GM19468 (cell line): ENCODE measurements at regions not wholly inside any gene's neighbourhood (a gene's known extent, or its start where the extent isn't known, plus 50 kb on each side); places are given as distances from the start of the nearest gene placed in this dataset.

Source experiments
- ATAC-seq: cut with Tn5 transposase; IDR thresholded peaks from one replicate; pipeline ENCODE4 v1.9.1; 2021; ENCODE audit warnings: mild to moderate bottlenecking, moderate library complexity, moderate number of reproducible peaks; ENCODE audit not compliant: unreplicated experiment; ENCODE audit errors: extremely low read depth

DNA sequence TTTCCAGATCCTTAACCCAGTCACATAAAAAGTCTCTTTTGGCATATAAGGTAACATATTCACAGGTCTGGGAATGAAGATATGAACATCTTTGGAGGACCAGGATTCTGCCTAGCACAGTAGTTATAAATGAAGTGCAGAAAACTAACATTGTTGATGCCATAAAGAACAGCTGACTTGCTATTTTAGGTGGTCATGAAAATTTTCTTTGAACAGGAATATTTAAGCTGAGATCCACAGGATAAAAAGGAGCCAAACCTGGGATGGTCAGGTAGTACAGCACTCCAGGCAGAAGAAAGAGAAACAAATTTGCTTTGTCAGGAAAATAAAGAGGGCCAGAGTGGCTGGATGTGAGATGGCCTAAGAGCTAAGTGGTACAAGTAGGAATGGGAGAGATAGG is 80.0 kb downstream of the CENPW start:
- ATAC-seq, result no peak

DNA sequence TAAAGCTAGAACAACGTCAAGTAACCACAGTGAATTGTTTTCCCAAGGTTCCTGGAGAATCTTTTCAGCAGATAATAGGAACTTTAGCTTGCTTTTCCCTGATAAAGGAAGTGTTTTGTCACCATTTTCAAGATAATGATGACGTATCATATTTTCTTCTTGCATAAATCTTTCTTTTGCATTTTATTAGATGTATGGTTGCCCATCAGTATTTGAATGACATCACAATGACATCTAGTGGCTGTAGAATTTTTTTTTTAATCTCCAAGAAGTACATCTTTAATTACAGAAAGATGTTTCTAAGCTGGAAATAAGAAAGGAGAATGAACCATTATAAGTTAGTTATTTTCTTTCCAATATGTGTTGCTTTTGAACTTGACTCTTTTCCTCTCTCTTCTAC is 83.0 kb downstream of the CENPW start:
- no peak for ATAC-seq

DNA sequence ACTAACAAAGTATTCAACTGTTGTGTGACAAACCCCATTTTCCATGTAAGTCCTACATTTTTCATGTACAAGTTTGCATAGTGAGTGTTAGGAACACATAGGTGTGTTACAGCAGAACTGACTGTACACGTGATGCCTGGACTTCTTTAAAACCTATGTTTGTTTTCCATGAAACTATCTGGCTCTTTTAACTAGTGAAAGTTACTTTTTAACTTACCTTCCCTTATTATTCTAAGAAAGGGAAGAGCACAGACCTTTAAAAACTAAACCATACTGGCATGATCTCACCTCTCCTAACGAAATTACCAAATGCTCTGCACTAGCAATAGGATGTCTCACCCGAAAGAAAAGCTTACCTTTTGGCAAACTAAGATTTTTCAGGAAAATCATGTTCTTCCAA is 87.8 kb downstream of the CENPW start:
- ATAC-seq, result no peak

DNA sequence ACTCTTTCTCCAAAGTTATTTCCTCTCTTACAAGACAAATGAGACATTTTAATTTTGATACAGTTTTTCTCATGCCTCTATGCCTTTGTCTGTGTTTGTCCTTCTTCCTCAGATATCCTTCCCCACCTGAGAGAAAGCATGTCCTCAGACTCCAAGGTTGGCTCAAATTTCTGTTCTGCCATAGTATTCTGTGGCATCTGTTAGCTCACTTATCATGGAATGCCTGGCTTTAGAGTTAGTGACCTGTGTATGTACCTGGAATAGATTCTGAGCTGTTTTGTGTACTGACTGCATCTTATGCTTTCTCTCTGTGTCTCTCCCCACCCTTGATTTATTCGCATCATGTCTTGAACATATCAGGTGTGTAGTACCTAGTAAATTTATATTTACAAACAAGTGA is 90.0 kb downstream of the CENPW start:
- ATAC-seq, result no peak

DNA sequence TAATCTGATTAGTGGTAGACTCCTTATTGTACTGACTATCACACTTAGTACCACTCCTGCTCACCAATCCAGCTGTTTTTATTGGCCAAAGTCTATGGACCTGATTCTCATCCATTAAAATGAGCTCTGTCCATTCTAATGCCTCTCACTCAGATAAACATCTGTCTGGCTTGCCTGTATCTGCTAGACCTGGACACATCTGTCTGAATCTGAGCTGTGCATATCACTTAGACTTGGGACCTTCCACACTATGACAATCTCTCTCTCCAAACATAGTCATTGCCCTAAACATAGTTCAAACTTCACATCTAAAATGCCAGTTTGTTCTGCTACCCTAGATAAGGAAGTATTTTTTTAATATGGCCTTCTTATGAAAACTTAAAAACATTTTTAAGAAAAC is 92.6 kb downstream of the CENPW start:
- no peak for ATAC-seq

DNA sequence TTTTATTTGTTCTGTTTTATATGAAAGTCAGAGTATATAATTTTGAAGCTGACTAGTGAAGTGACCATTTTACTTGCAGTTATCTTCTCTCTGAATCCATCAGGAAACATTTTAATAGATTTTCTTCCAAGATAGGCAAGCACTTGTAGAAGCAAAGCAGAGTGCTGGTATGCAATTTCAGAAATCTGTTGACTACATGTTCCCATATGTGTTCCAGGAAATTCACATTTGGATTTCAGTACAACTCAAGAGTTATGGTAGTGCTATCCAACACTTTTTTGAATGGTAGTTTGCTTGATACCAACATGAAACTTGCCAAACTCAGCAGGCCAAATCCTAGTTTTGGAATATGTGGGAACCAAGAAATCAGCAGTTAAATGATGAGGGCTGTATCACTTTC is 94.0 kb downstream of the CENPW start:
- no peak for ATAC-seq

DNA sequence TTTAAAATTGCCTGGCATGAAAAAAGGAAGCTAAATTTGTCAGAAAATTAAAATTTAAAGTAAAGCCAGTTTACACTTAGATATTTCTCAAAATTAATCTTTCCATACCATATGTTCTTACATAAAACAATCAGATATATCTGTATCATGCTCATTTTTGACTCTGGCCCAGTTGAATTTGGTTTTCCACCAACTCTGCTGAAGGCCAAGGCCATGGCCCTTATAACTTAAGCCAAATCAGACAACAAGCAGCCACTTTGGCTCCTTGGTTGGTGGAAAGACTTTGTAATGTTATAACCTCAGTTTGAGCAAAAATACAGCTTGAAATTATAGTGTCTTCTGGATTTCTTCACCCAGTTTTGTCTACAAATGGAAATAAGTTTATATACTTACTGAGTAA is 97.3 kb downstream of the CENPW start:
- ATAC-seq, result no peak

DNA sequence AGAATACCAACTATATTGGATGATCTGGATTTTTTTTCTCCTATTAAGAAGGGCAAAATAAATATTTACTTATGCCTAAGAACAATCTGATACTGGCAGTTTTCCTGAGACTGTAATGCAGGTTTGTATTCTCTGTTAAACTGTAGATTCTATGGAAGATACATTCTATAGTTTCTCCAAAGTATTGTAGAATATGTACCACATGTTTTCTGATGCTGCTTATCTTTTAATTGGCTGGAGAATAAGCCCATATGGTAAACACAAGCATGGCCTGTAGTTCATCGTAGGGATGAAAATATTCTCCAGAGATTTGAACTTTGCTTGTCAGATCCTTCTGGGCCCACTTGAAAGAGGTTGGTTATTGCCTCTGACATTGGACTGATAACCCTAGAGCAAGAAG is 99.1 kb downstream of the CENPW start:
- no peak for ATAC-seq

DNA sequence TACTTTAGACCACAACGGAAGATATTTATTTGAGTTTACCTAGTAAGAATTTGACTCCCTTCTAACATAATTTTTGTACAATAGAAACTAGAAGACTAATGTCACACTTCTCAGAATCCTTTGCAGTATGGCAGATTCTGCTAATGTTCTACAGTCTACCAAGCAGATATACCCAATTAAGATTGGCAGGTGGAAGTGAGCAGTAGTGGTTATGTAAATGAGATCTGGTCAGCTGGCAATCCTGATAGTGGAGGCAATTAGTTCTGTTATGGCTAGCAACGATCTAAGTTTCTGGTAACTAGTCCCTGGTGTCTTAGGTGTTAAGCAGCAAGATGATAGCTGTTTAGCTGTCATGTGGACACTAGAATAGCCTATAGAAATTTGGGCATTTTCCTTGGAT is 101.0 kb downstream of the CENPW start:
- no peak for ATAC-seq

DNA sequence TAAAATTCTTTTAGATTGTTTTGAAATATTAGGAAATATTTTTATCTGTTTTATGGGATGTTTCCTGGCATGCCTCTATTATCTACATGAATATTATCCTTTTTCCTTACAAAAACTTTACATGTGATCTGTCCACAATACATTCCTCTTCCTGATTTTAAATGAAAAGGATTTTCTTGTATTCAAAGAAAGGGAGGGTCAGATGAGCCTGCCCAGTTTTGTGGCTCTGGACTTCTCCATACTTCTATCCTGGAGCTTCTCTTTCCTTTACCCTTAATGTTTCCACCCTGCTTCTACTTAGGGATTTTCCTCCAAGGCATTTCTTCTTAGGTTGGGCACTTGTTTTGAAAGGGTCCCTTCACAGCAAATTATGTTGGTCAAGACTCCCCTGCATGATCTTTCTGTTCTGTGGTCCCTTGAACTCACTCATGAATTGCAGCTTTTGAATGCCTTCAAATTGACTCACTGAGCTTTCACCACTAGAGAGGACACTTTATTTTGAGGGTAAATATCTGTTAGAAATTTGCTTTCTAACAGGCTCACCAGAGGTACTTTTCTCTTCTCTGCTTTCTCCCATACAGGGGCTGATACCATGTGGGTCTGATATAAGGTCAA is 104.9 kb downstream of the CENPW start:
- ATAC-seq, result no peak

DNA sequence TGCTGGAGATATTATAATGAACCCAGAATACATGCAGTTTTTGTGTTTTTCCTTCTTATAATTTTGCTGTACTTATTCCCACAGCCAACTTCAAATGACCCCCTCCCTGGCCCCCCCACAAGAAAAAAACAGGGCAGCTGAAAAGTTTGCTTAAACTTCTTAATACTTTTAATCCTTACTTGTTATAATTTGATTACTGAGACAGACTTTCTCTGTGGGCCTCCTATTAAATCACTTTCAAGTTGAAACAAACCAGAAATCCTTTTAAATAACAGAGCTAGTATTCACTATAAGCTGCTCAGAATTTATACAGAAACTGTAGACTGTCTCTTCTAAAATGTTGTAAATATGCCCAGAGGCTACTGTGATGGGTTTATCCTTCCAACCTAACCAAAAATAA is 106.3 kb downstream of the CENPW start:
- no peak for ATAC-seq

DNA sequence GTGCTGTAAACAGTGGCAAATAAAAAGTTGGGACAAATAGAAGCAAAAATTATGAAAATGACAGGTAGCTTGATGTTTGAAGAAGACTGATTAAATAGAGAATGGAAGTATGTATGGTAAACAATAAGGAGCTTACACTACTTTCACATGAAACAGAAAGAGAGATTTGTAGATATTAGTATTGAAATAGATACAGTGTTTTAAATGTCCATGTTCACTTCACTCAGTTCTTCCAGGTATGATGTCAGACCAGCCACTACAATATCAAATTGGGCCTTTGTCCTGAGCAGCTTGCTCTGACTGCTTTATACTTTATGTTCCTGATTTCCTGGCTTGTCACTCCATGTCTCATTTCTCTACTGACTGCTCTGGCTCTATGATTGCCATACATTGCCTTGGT is 107.5 kb downstream of the CENPW start:
- peak; percentile 73 for ATAC-seq

DNA sequence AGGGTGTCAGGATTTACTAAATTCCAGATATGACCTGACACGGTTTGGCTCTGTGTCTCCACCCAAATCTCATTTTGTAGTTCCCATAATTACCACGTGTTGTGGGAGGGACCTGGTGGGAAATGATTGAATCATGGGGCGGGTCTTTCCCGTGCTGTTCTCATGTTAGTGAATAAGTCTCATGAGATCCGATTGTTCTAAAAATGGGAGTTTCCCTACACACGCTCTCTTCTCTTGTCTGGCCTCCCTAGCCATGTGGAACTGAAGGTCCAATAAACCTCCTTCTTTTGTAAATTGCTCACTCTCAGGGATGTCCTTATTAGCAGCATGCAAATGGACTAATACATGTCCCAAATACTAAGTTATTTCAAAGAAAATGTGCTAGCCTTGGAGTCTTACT is 121.1 kb downstream of the CENPW start:
- no peak for ATAC-seq

DNA sequence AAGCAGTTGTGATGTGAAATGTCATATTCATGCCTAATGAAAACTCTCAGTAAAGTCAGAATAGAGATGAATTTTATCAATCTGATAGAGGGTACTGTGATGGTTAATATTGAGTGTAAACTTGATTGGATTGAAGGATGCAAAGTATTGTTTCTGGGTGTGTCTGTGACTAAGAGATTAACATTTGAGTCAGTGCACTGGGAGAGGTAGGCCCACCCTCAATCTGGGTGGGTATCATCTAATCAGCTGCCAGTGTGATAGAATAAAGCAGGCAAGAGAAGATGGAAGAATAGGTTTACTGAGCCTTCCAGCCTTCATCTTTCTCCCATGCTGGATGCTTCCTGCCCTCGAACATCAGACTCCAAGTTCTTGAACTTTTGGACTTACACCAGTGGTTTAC is 124.3 kb downstream of the CENPW start:
- no peak for ATAC-seq

DNA sequence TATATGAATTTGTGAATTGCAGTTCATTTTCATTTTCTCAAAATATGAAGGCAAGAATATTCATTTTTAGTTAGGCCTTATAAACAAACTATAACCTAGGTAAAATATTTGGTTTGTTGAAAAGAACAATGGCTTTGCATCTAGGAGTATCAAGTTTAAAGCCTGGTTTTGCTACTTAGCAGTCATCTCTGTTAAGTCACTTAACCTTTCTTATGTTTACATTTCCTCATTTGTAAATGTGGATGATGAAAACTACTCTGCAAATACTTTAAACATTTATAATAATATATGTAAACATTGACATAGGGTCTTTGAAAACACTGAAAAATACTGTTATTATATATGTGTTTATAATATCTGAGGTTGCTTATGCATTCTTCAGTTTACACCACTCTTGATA is 135.5 kb downstream of the CENPW start:
- ATAC-seq, result no peak

DNA sequence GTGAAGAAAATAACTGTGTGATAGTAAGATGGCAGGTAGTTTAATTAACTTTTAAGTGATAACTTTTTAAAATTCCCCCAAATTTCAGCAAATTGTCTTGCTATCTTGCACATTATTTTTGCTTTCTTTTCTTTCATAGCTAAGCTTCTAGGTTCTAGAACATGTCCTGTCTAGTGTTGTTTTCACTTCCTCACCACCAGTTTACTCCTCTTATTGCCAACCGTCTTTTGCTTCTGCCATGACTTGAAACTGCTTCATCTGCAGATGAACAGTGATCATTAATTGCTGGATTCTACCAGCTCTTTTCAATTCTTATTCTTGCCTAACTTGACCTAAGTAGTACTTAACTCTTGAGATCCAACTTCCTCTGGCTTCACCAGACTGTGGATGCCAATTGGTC is 137.8 kb downstream of the CENPW start:
- ATAC-seq, result no peak

DNA sequence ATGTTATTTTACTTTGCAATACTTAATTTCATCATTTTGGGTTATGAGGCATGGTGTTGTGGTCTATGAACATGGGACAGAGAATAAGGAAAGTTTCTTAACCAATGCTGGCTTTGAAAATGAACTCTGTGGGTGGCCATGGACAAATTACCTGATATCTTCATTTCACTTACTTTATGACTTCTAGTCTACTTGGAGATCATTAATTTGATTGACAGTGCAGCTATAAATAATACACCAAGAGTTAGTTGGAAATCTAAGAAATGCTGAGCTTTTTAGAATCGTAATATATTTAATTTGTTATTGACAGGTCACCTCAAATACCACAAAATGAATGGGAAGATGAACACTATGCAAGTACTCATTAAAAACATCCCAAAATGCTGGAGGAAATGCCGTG is 140.4 kb downstream of the CENPW start:
- ATAC-seq, result no peak

DNA sequence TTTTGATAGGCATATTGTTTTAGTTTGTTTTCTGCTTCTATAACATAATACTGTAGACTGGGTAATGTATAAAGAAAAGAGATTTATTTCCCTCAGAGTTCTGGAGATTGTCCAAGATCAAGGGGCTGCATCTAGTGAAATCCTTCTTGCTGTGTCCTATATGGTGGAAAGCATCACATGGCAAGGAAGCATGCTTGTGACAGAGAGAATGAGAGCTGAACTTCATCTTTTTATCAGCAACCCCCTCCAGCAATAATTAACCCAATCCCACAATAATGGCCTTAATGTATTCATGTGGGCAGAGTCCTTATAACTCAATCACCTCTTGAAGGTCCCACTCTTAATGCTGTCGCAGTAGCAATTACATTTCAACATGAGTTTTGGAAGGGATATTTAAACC is 141.4 kb downstream of the CENPW start:
- no peak for ATAC-seq

DNA sequence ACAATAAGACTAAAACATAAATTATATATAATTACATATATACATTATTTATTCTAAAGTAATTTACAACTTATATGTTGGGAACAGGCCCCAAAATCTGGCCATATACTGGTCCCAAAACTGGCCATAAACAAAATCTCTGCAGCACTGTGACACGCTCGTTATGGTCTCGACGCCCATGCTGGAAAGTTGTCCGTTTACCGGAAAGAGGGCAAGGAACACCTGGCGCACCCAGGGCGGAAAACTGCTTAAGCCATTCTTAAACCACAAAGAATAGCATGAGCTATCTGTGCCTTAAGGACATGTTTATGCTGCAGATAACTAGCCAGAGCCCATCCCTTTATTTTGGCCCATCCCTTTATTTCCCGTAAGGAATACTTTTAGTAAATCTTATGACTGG is 164.9 kb downstream of the CENPW start:
- no peak for ATAC-seq

DNA sequence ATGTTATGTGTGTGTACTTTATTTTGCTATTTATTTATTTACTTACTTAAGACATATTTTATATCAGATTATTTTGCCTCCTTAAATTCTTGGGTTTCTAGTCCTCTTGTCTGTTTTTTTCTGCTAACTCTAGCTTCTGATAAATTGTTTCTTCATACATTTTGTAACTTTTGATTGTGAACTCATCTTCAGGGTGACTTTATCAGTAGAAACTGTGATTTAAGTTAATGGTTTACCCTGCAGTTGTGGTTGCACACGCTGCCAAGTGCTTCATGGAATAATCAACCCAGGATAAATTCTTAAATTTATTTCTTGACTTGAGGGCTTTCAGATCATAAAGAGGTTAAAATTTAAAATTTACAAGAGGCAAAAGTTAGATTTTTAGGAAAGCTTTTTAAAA is 173.3 kb downstream of the CENPW start:
- ATAC-seq, result no peak

DNA sequence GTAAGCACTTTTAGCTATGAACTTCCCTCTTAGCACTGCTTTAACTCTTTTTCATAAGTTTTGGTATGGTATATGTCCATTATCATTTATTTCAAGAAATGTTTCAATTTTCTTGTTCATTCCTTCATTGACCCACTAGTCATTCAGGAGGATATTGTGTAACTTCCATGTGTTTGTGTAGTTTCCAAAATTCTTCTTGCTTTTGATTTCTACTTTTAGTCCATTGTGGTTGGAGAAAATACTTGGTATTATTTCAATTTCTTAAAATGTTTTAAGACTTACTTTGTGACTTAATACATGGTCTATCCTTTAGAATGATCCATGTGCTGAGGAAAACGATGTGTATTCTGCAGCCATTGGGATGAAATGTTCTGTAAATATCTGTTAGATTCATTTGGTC is 176.5 kb downstream of the CENPW start:
- ATAC-seq, result no peak

DNA sequence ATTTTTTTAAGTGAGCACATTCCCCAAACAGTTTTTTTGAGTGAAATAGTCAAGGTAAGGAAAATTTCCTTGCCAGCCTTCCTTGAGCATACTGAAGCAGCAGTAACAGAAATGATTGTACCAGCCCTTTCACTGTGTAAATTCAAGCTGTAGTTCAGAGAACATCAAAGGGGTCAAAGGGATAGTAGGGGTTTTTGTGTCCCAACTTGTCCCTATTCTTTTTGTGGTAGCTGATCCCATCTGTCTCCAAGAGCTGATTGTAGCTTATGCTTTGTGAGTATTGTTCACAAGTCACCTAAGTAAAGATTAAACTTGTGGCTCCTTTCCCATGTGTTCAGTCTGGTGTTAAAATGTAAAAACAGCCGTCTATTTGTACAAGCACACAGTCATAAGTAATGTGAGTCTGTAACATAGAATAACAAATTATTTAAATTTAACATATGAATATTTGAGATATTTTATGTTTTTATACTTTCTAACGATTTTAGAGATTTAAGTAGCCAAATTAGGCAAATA is 185.0 kb downstream of the CENPW start:
- no peak for ATAC-seq

DNA sequence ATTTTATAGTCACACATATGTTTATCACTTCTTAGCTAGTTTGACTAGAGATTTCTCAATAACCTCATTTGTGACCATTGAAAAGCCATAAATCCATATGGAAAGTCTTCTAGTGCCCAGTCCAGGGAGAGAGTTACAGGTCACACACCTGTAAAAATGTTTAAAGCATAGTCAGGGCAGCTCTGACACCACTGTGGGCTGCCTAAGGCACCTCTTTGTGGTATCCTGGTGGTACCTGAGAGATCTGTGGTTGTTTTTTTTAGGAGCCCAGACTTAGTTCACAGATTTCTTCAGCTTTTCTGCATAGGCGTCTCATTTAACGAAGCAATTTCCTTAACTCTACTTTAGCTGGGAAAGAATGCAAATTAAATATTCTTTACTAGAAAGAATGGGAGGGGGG is 186.6 kb downstream of the CENPW start:
- no peak for ATAC-seq
